HCT116 (cell line): ENCODE measurements at regions not wholly inside any gene's neighbourhood (a gene's known extent, or its start where the extent isn't known, plus 50 kb on each side); places are given as distances from the start of the nearest gene placed in this dataset.

ENCODE experiments used
- CBX3 ChIP-seq: IDR thresholded peaks from 2 replicates; pipeline ENCODE4 v1.6.1; 2012; ENCODE audit warnings: low read depth
- CEBPB ChIP-seq: IDR thresholded peaks from 2 replicates; pipeline ENCODE4 v1.6.1; 2012; ENCODE audit warnings: low read depth
- CTCF ChIP-seq, 3 experiments: fragments of 200-600 bp in 1 of 3; sonication (generic) in 1 of 3; IDR thresholded peaks in 2 of 3; conservative IDR thresholded peaks in 1 of 3; 2 replicates each; pipeline ENCODE4 v1.5.1; 2012 to 2017; ENCODE audit warnings: low read depth in 2 of 3, low read length in 2 of 3, antibody characterized with exemption in 1 of 3, borderline replicate concordance in 1 of 3, control low read depth in 1 of 3, mild to moderate bottlenecking in 1 of 3, mixed read lengths in 1 of 3, mixed run types in 1 of 3, moderate library complexity in 1 of 3; ENCODE audit not compliant: insufficient read depth in 1 of 3
- POLR2A ChIP-seq: IDR thresholded peaks from 2 replicates; pipeline ENCODE4 v1.7.0; 2011; ENCODE audit warnings: borderline replicate concordance; ENCODE audit not compliant: insufficient read depth, insufficient read length; ENCODE audit errors: extremely low read depth
- POLR2AphosphoS5 ChIP-seq: IDR thresholded peaks from 2 replicates; pipeline ENCODE4 v1.6.1; 2011; ENCODE audit warnings: mild to moderate bottlenecking, low read depth, low read length, moderate library complexity
- SP1 ChIP-seq: IDR thresholded peaks from 2 replicates; pipeline ENCODE4 v1.6.1; 2012; ENCODE audit warnings: low read depth
- SRF ChIP-seq: IDR thresholded peaks from 2 replicates; pipeline ENCODE4 v1.6.1; 2012; ENCODE audit warnings: low read depth
- ZNF274 ChIP-seq: fragments of 200-500 bp; sonication (Bioruptor generic); IDR thresholded peaks from 2 replicates; pipeline ENCODE4 v1.6.1; 2014; ENCODE audit warnings: mild to moderate bottlenecking, low read depth, low read length, inconsistent platforms

GRCh38 chr7:7108931-7109330, 73.4 kb upstream of the C1GALT1 start:
- no peak for TF ChIP-seq CTCF (IDR thresholded peaks at IDR 0.05 in 2 of 3, conservative IDR thresholded peaks at IDR 0.05 in 1 of 3; ENCODE audit: borderline replicate concordance in 1 of 3, insufficient read depth in 1 of 3, low read depth in 2 of 3, low read length in 2 of 3)
- TF ChIP-seq POLR2A, result no peak
- TF ChIP-seq SP1, result no peak
- no peak for TF ChIP-seq POLR2AphosphoS5
- TF ChIP-seq CBX3, result no peak
- TF ChIP-seq SRF, result no peak
- TF ChIP-seq ZNF274, result no peak
- TF ChIP-seq CEBPB, result no peak
